Fibroblast of lung (primary cell): ENCODE measurements at regions not wholly inside any gene's neighbourhood (a gene's known extent, or its start where the extent isn't known, plus 50 kb on each side); places are given as distances from the start of the nearest gene placed in this dataset.
A peak's percentile ranks its signal among the peaks of the same experiment; 100 is the strongest.

Source experiments
- DNase-seq, 2 donors: peaks; one replicate each; pipeline versions ENCODE4 v3.0.0 to v3.0.0-alpha.2; 2010; ENCODE audit warnings: low read depth in 2 of 2
- H2AFZ ChIP-seq: 2 replicates; pipeline ENCODE4 v1.5.1; 2012; ENCODE audit warnings: low read length, control low read depth, inconsistent platforms
- H3K27ac ChIP-seq: 2 replicates; pipeline ENCODE4 v1.5.1; 2011; ENCODE audit warnings: low read length, control low read depth; ENCODE audit not compliant: insufficient read depth
- H3K27me3 ChIP-seq: 2 replicates; pipeline ENCODE4 v1.5.1; 2011; ENCODE audit warnings: mild to moderate bottlenecking, low read length; ENCODE audit not compliant: control insufficient read depth, insufficient read depth
- H3K36me3 ChIP-seq: 2 replicates; pipeline ENCODE4 v1.5.1; 2011; ENCODE audit warnings: low read length; ENCODE audit not compliant: control insufficient read depth, insufficient read depth
- H3K4me1 ChIP-seq: 2 replicates; pipeline ENCODE4 v1.5.1; 2011; ENCODE audit warnings: low read length; ENCODE audit not compliant: control insufficient read depth, insufficient read depth; ENCODE audit errors: extremely low read depth
- H3K4me2 ChIP-seq: 2 replicates; pipeline ENCODE4 v1.5.1; 2011; ENCODE audit warnings: low read length, control low read depth; ENCODE audit not compliant: insufficient read depth; ENCODE audit errors: extremely low read depth
- H3K4me3 ChIP-seq, 4 experiments: fragments of 200-600 bp in 1 of 4; sonication (generic) in 1 of 4; replicated peaks in 1 of 4; 2 replicates each; pipeline ENCODE4 v1.5.1; 2011 to 2016; ENCODE audit warnings: low read length in 4 of 4, low read depth in 3 of 4, mild to moderate bottlenecking in 3 of 4, control low read depth in 2 of 4, inconsistent platforms in 1 of 4, mixed read lengths in 1 of 4; ENCODE audit not compliant: insufficient read depth in 1 of 4; ENCODE audit errors: control extremely low read depth in 1 of 4
- H3K79me2 ChIP-seq: 2 replicates; pipeline ENCODE4 v1.5.1; 2012; ENCODE audit warnings: mild to moderate bottlenecking, low read length, inconsistent platforms; ENCODE audit not compliant: control insufficient read depth, insufficient read depth
- H3K9ac ChIP-seq: 2 replicates; pipeline ENCODE4 v1.5.1; 2011; ENCODE audit warnings: mild to moderate bottlenecking, low read length, control low read depth; ENCODE audit not compliant: insufficient read depth
- H3K9me3 ChIP-seq: 2 replicates; pipeline ENCODE4 v1.5.1; 2012; ENCODE audit warnings: low read depth, low read length; ENCODE audit not compliant: control insufficient read depth, insufficient read depth
- H4K20me1 ChIP-seq: 2 replicates; pipeline ENCODE4 v1.5.1; 2011; ENCODE audit warnings: low read length; ENCODE audit not compliant: control insufficient read depth, insufficient read depth; ENCODE audit errors: extremely low read depth
- EZH2 ChIP-seq: IDR thresholded peaks from 2 replicates; pipeline ENCODE4 v1.5.1; 2012; ENCODE audit warnings: low read length, control low read depth, mild to moderate bottlenecking; ENCODE audit errors: missing control alignments
- TF ChIP-seq, protein P1 (sequence below), 2 donors: IDR thresholded peaks in 1 of 2; conservative IDR thresholded peaks in 1 of 2; 1 replicate in 1 of 2; 2 replicates in 1 of 2; pipeline ENCODE4 v1.5.1; 2011 to 2012; ENCODE audit warnings: low read length in 2 of 2, control low read depth in 1 of 2, inconsistent platforms in 1 of 2, low read depth in 1 of 2, mild to moderate bottlenecking in 1 of 2

DNA sequence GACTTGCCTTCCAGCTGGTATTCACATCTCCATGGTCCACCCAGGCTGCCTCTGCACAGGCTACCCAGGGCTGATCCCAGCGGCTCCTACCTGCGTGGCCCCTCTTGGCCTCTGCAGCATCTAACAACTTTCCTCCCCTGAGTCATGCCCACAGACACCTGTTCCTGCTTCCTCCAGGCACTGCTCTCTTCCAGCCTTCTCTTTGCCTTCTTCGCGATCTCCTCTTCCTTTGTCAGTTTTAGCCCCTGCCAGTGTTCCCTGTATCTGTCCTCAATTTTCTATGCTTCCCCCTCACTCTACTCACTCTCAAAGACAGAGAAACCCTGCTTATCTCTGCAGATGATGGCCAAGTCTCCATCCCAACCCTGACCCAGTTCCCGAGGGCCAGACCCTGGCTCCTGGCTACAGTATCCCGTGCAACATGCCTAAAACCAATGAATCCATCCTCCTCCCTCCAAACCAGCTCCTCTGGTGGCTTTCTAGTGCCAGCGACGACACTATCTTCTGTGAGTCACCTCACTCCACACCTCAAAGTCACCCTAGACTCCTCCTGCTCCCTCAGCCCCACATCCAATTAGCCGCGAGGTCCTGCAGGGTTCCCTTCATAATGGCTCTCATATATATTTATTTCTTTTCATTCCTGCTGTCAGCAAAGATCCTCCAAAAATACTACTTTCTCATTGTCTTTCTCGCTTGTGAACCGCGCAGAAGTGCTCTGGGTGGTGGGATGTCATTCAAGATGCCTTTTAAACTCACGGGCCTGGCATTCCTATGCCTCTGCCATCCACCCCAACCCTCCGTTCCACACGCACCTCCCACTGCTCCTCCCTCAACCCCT, 259.2 kb downstream of the TOMM20 start:
- no peaks in the 10 kb centered on the region for H4K20me1 ChIP-seq
- no peak overlapping the region for H3K4me3 ChIP-seq
- H2AFZ ChIP-seq = no peak overlapping the region
- no peaks in the 10 kb centered on the region for H3K27me3 ChIP-seq
- H3K79me2 ChIP-seq = no peaks in the 10 kb centered on the region
- no peak for TF ChIP-seq EZH2
- TF ChIP-seq, protein P1, sequence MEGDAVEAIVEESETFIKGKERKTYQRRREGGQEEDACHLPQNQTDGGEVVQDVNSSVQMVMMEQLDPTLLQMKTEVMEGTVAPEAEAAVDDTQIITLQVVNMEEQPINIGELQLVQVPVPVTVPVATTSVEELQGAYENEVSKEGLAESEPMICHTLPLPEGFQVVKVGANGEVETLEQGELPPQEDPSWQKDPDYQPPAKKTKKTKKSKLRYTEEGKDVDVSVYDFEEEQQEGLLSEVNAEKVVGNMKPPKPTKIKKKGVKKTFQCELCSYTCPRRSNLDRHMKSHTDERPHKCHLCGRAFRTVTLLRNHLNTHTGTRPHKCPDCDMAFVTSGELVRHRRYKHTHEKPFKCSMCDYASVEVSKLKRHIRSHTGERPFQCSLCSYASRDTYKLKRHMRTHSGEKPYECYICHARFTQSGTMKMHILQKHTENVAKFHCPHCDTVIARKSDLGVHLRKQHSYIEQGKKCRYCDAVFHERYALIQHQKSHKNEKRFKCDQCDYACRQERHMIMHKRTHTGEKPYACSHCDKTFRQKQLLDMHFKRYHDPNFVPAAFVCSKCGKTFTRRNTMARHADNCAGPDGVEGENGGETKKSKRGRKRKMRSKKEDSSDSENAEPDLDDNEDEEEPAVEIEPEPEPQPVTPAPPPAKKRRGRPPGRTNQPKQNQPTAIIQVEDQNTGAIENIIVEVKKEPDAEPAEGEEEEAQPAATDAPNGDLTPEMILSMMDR (conservative IDR thresholded peaks at IDR 0.05 in 1 of 2, IDR thresholded peaks at IDR 0.05 in 1 of 2; ENCODE audit: low read depth in 1 of 2, low read length in 2 of 2) = no peak
- H3K4me2 ChIP-seq = no peak overlapping the region
- DNase-seq = no peak
- no peaks in the 10 kb centered on the region for H3K9me3 ChIP-seq
- H3K4me1 ChIP-seq = peaks cover 11% of the 10 kb centered on the region
- no peak overlapping the region for H3K27ac ChIP-seq
- H3K36me3 ChIP-seq = no peaks in the 10 kb centered on the region
- H3K9ac ChIP-seq = no peak overlapping the region

- H3K27ac ChIP-seq = no peak overlapping the region
- TF ChIP-seq, protein P1 (conservative IDR thresholded peaks at IDR 0.05 in 1 of 2, IDR thresholded peaks at IDR 0.05 in 1 of 2; ENCODE audit: low read depth in 1 of 2, low read length in 2 of 2) = no peak
- H3K79me2 ChIP-seq = no peaks in the 10 kb centered on the region
- H3K36me3 ChIP-seq = no peaks in the 10 kb centered on the region
- no peaks in the 10 kb centered on the region for H3K27me3 ChIP-seq
- H3K4me2 ChIP-seq = no peak overlapping the region
- H3K4me1 ChIP-seq = peaks cover 11% of the 10 kb centered on the region
- no peaks in the 10 kb centered on the region for H3K9me3 ChIP-seq
- H3K9ac ChIP-seq = no peak overlapping the region
- no peaks in the 10 kb centered on the region for H4K20me1 ChIP-seq
- no peak overlapping the region for H2AFZ ChIP-seq
- DNase-seq = no peak
- H3K4me3 ChIP-seq = no peak overlapping the region
These were observed 258.5 kb upstream of the IRF2BP2 start for GRCh38 chr1:234868296-234869147.

GRCh38 chr1:234866007-234866866, 256.3 kb upstream of the IRF2BP2 start:
- no peaks in the 10 kb centered on the region for H4K20me1 ChIP-seq
- no peaks in the 10 kb centered on the region for H3K36me3 ChIP-seq
- no peak overlapping the region for H3K9ac ChIP-seq
- peak overlapping the region; percentile 25 for H3K4me2 ChIP-seq
- no peaks in the 10 kb centered on the region for H3K79me2 ChIP-seq
- no peak overlapping the region for H3K4me3 ChIP-seq
- H3K9me3 ChIP-seq = no peaks in the 10 kb centered on the region
- peak overlapping the region; percentile 54 for H3K27ac ChIP-seq
- DNase-seq = peak; percentile 88 to 92
- no peaks in the 10 kb centered on the region for H3K27me3 ChIP-seq
- H2AFZ ChIP-seq = no peak overlapping the region
- TF ChIP-seq, protein P1 (conservative IDR thresholded peaks at IDR 0.05 in 1 of 2, IDR thresholded peaks at IDR 0.05 in 1 of 2; ENCODE audit: low read depth in 1 of 2, low read length in 2 of 2) = no peak
- no peak for TF ChIP-seq EZH2
- peaks cover 16% of the 10 kb centered on the region for H3K4me1 ChIP-seq
